GM12892 (cell line): ENCODE measurements at regions not wholly inside any gene's neighbourhood (a gene's known extent, or its start where the extent isn't known, plus 50 kb on each side); places are given as distances from the start of the nearest gene placed in this dataset.
"Not testable (repeated sequence)": the region's sequence is repeated elsewhere in the genome, so short reads cannot be mapped to it uniquely, and the experiment has no call there.

Source experiments
- DNase-seq: peaks from one replicate; pipeline ENCODE4 v3.0.0; 2011; ENCODE audit not compliant: insufficient read length
- FAIRE-seq: peaks from 2 replicates; lab custom pipeline; 2011; peaks lifted over from hg19 to GRCh38; lab: Jason Lieb, UNC
- POLR2A ChIP-seq: IDR thresholded peaks from 2 replicates; pipeline ENCODE4 v1.6.1; 2011; ENCODE audit warnings: low read depth, low read length, control low read depth
- POLR2AphosphoS5 ChIP-seq: IDR thresholded peaks from 2 replicates; pipeline ENCODE4 v1.6.1; 2011; ENCODE audit warnings: low read depth, low read length, control low read depth
- TAF1 ChIP-seq: IDR thresholded peaks from 2 replicates; pipeline ENCODE4 v1.6.1; 2011; ENCODE audit warnings: low read depth, mild to moderate bottlenecking, control low read depth, low read length, borderline replicate concordance

- DNase-seq, result no peak
- no peak for FAIRE-seq
- TF ChIP-seq POLR2A (no peak), TAF1 (no peak), POLR2AphosphoS5 (no peak)
These were observed 739.4 kb downstream of the AACS start for GRCh38 chr12:125804660-125805059.

GRCh38 chr12:125824276-125824675 is 759.0 kb downstream of the AACS start:
- TF ChIP-seq TAF1, result no peak
- no peak for TF ChIP-seq POLR2AphosphoS5
- no peak for TF ChIP-seq POLR2A
- no peak for DNase-seq
- no peak for FAIRE-seq

GRCh38 chr12:125835852-125836251 is 770.6 kb downstream of the AACS start:
- FAIRE-seq (no peak), DNase-seq (no peak)
- no peak for TF ChIP-seq POLR2A
- no peak for TF ChIP-seq POLR2AphosphoS5
- no peak for TF ChIP-seq TAF1

GRCh38 chr12:125836647-125837046 is 771.4 kb downstream of the AACS start:
- FAIRE-seq (no peak), DNase-seq (no peak)
- TF ChIP-seq POLR2AphosphoS5, result no peak
- TF ChIP-seq TAF1, result no peak
- TF ChIP-seq POLR2A, result no peak

- FAIRE-seq (no peak), DNase-seq (no peak)
- TF ChIP-seq POLR2A (no peak), TAF1 (no peak), POLR2AphosphoS5 (no peak)
These were observed 776.1 kb downstream of the AACS start for GRCh38 chr12:125841332-125841731.

GRCh38 chr12:125852116-125852515 is 786.9 kb downstream of the AACS start:
- DNase-seq, result no peak
- FAIRE-seq, result no peak
- TF ChIP-seq POLR2A (no peak), POLR2AphosphoS5 (no peak), TAF1 (no peak)

- FAIRE-seq, result no peak
- TF ChIP-seq TAF1, result no peak
- no peak for TF ChIP-seq POLR2A
- TF ChIP-seq POLR2AphosphoS5, result no peak
- DNase-seq, result no peak
These were observed 787.4 kb downstream of the AACS start for GRCh38 chr12:125852679-125853078.

GRCh38 chr12:125853670-125854069 is 788.4 kb downstream of the AACS start:
- no peak for FAIRE-seq
- no peak for TF ChIP-seq POLR2AphosphoS5
- no peak for TF ChIP-seq TAF1
- TF ChIP-seq POLR2A, result no peak
- no peak for DNase-seq

GRCh38 chr12:125856366-125856765 is 791.1 kb downstream of the AACS start:
- TF ChIP-seq POLR2AphosphoS5, result no peak
- TF ChIP-seq TAF1, result no peak
- TF ChIP-seq POLR2A, result no peak
- FAIRE-seq (no peak), DNase-seq (no peak)

- FAIRE-seq (no peak), DNase-seq (no peak)
These were observed 791.7 kb downstream of the AACS start for GRCh38 chr12:125856896-125857295.

GRCh38 chr12:125860672-125861288 is 795.5 kb downstream of the AACS start:
- FAIRE-seq, result no peak

More at GRCh38 chr12:125856896-125857295, 791.7 kb downstream of the AACS start:
- TF ChIP-seq POLR2A, result no peak
- TF ChIP-seq TAF1, result no peak
- no peak for TF ChIP-seq POLR2AphosphoS5

GRCh38 chr12:125861299-125862281 is 796.4 kb downstream of the AACS start:
- DNase-seq, result no peak
- TF ChIP-seq POLR2AphosphoS5 (no peak), TAF1 (no peak), POLR2A (no peak)
- FAIRE-seq, result no peak

More at GRCh38 chr12:125860672-125861288, 795.5 kb downstream of the AACS start:
- no peak for DNase-seq
- no peak for TF ChIP-seq TAF1
- TF ChIP-seq POLR2A, result no peak
- TF ChIP-seq POLR2AphosphoS5, result no peak

- DNase-seq, FAIRE-seq: not testable (repeated sequence)
These were observed 800.0 kb downstream of the AACS start for GRCh38 chr12:125865236-125865635.
